ENCODE measurements at regions not wholly inside any gene's neighbourhood (a gene's known extent, or its start where the extent isn't known, plus 50 kb on each side); places are given as distances from the start of the nearest gene placed in this dataset.

GRCh38 chr2:236375973-236376476, 111.8 kb upstream of the ASB18 start (continued):
- TF ChIP-seq ZBTB33 (IDR thresholded peaks at IDR 0.05; ENCODE audit: extremely low read depth, insufficient replicate concordance, low read length) (no peak), JUND (IDR thresholded peaks at IDR 0.05) (no peak), MAX (IDR thresholded peaks at IDR 0.05) (no peak), ELF1 (IDR thresholded peaks at IDR 0.05; ENCODE audit: borderline replicate concordance, low read depth) (no peak), SP1 (IDR thresholded peaks at IDR 0.05; ENCODE audit: low read depth) (no peak)

- no TSS peak for BruUV-seq (replicated peaks)
- Histone ChIP-seq H3K36me3 (ENCODE audit: control insufficient read depth in 1 of 2, insufficient read depth in 2 of 2, low read length in 2 of 2) (no peaks in the 10 kb centered on the region), H3K27me3 (ENCODE audit: insufficient read depth, low read length) (peaks cover 25% of the 10 kb centered on the region), H3K27ac (ENCODE audit: low read depth, low read length) (no peak overlapping the region), H3K4me1 (ENCODE audit: control insufficient read depth in 1 of 2, insufficient read depth in 2 of 2, low read length in 2 of 2) (no peaks in the 10 kb centered on the region), H3K4me2 (ENCODE audit: low read length) (no peak overlapping the region), H3K9ac (ENCODE audit: low read length) (no peak overlapping the region), H2AFZ (ENCODE audit: low read depth, low read length, poor library complexity, severe bottlenecking) (no peak overlapping the region), H4K20me1 (ENCODE audit: insufficient read depth) (no peaks in the 10 kb centered on the region), H3K9me3 (ENCODE audit: control insufficient read depth in 1 of 2, insufficient read depth in 1 of 2, low read depth in 1 of 2, low read length in 2 of 2) (no peaks in the 10 kb centered on the region), H3K79me2 (ENCODE audit: insufficient read depth, low read length) (no peaks in the 10 kb centered on the region), H3K9me2 (ENCODE audit: insufficient read depth) (no peaks in the 10 kb centered on the region), H3K4me3 (replicated peaks in 1 of 2; ENCODE audit: low read depth in 1 of 2, low read length in 2 of 2) (no peak overlapping the region)
- intact Hi-C loops (cut with micrococcal nuclease), result no loop called here
- ATAC-seq (no peak), DNase-seq (ENCODE audit: low read depth, low spot score) (no peak)
- ChIA-PET CTCF (no interaction called here), POLR2A (no interaction called here), RAD21 (ENCODE audit: low non-redundant PET in 1 of 2, low total read pairs in 2 of 2, uncharacterized antibody in 2 of 2, unreplicated experiment in 2 of 2) (no interaction called here)
- TF ChIP-seq ZBTB33 (IDR thresholded peaks at IDR 0.05; ENCODE audit: extremely low read depth, insufficient replicate concordance, low read length), result no peak
- TF ChIP-seq CTCF (IDR thresholded peaks at IDR 0.05 in 2 of 3, conservative IDR thresholded peaks at IDR 0.05 in 1 of 3; ENCODE audit: borderline replicate concordance in 1 of 3, insufficient read depth in 1 of 3, low read depth in 2 of 3, low read length in 2 of 3), result no peak
- no peak for TF ChIP-seq SIN3A (IDR thresholded peaks at IDR 0.05; ENCODE audit: low read depth)
- no peak for TF ChIP-seq SRF (IDR thresholded peaks at IDR 0.05; ENCODE audit: low read depth)
- no peak for TF ChIP-seq REST (IDR thresholded peaks at IDR 0.05; ENCODE audit: low read depth)
- TF ChIP-seq EZH2phosphoT487 (IDR thresholded peaks at IDR 0.05; ENCODE audit: borderline replicate concordance), result no peak
- no peak for TF ChIP-seq YY1 (IDR thresholded peaks at IDR 0.05; ENCODE audit: extremely low read depth, insufficient replicate concordance, low read depth, low read length)
- TF ChIP-seq TCF7L2 (IDR thresholded peaks at IDR 0.05; ENCODE audit: borderline replicate concordance, extremely low read depth, insufficient read depth, insufficient read length), result no peak
- no peak for TF ChIP-seq RAD21 (IDR thresholded peaks at IDR 0.05; ENCODE audit: low read depth)
- no peak for TF ChIP-seq ZFX (IDR thresholded peaks at IDR 0.05)
Observed at GRCh38 chr2:236376566-236377244, 112.5 kb upstream of the ASB18 start.
